Endothelial cell of umbilical vein (primary cell): ENCODE measurements at regions not wholly inside any gene's neighbourhood (a gene's known extent, or its start where the extent isn't known, plus 50 kb on each side); places are given as distances from the start of the nearest gene placed in this dataset.

Experiments used
- CTCF ChIP-seq, 2 donors: IDR thresholded peaks; 1 replicate in 1 of 2; 2 replicates in 1 of 2; pipeline ENCODE4 v1.5.1; 2011; ENCODE audit warnings: low read length in 2 of 2, mild to moderate bottlenecking in 2 of 2, moderate library complexity in 2 of 2, control low read depth in 1 of 2, inconsistent platforms in 1 of 2, low read depth in 1 of 2; ENCODE audit not compliant: insufficient read depth in 1 of 2; ENCODE audit errors: extremely low read depth in 1 of 2
- EZH2 ChIP-seq: IDR thresholded peaks from 2 replicates; pipeline ENCODE4 v1.6.1; 2012; ENCODE audit warnings: borderline replicate concordance, low read depth, mild to moderate bottlenecking, moderate library complexity, low read length, inconsistent platforms; ENCODE audit not compliant: severe bottlenecking
- MYC ChIP-seq: IDR thresholded peaks from one replicate; pipeline ENCODE4 v1.6.1; 2011; ENCODE audit warnings: mild to moderate bottlenecking, low read depth, low read length
- POLR2A ChIP-seq: IDR thresholded peaks from 2 replicates; pipeline ENCODE4 v1.6.1; 2012; ENCODE audit warnings: low read depth, mild to moderate bottlenecking, control low read depth, low read length
- POLR2AphosphoS5 ChIP-seq: IDR thresholded peaks from 2 replicates; pipeline ENCODE4 v1.6.1; 2012; ENCODE audit warnings: low read depth, mild to moderate bottlenecking, control low read depth, low read length, moderate library complexity; ENCODE audit not compliant: insufficient read depth

- TF ChIP-seq CTCF (IDR thresholded peaks at IDR 0.05; ENCODE audit: extremely low read depth in 1 of 2, insufficient read depth in 1 of 2, low read depth in 1 of 2, low read length in 2 of 2) (no peak), MYC (no peak), POLR2AphosphoS5 (no peak), EZH2 (no peak), POLR2A (no peak)
These were observed 254.4 kb upstream of the JAG1 start for GRCh38 chr20:10927936-10928840.
